ENCODE measurements at regions not wholly inside any gene's neighbourhood (a gene's known extent, or its start where the extent isn't known, plus 50 kb on each side); places are given as distances from the start of the nearest gene placed in this dataset.
"Not testable (repeated sequence)": the region's sequence is repeated elsewhere in the genome, so short reads cannot be mapped to it uniquely, and the experiment has no call there.

- TF ChIP-seq CTCF (IDR thresholded peaks at IDR 0.05; ENCODE audit: borderline replicate concordance, insufficient read depth, low read depth, low read length), result no peak
- H3K4me3 ChIP-seq (ENCODE audit: low read depth, low read length), result no peak overlapping the region
Measured at GRCh38 chr6:79372757-79373156, 138.3 kb upstream of the HMGN3 start.

- no peak for TF ChIP-seq CTCF (IDR thresholded peaks at IDR 0.05; ENCODE audit: borderline replicate concordance, insufficient read depth, low read depth, low read length)
- no peak overlapping the region for H3K4me3 ChIP-seq (ENCODE audit: low read depth, low read length)
Measured at GRCh38 chr6:79369026-79369425, 134.5 kb upstream of the HMGN3 start.

- not testable (repeated sequence) for H3K4me3 ChIP-seq (ENCODE audit: low read depth, low read length)
Measured at GRCh38 chr6:79363441-79363840, 129.0 kb upstream of the HMGN3 start.

- H3K4me3 ChIP-seq (ENCODE audit: low read depth, low read length), result not testable (repeated sequence)
Measured at GRCh38 chr6:79361074-79361473, 126.6 kb upstream of the HMGN3 start.

- TF ChIP-seq CTCF (IDR thresholded peaks at IDR 0.05; ENCODE audit: borderline replicate concordance, insufficient read depth, low read depth, low read length), result no peak
- no peak overlapping the region for H3K4me3 ChIP-seq (ENCODE audit: low read depth, low read length)
Measured at GRCh38 chr6:79353226-79353625, 118.7 kb upstream of the HMGN3 start.

- no peak for TF ChIP-seq CTCF (IDR thresholded peaks at IDR 0.05; ENCODE audit: borderline replicate concordance, insufficient read depth, low read depth, low read length)
- no peak overlapping the region for H3K4me3 ChIP-seq (ENCODE audit: low read depth, low read length)
Measured at GRCh38 chr6:79338493-79338892, 104.0 kb upstream of the HMGN3 start.

- no peak for TF ChIP-seq CTCF (IDR thresholded peaks at IDR 0.05; ENCODE audit: borderline replicate concordance, insufficient read depth, low read depth, low read length)
- H3K4me3 ChIP-seq (ENCODE audit: low read depth, low read length), result no peak overlapping the region
Measured at GRCh38 chr6:79335133-79335674, 100.7 kb upstream of the HMGN3 start.

- no peak for TF ChIP-seq CTCF (IDR thresholded peaks at IDR 0.05; ENCODE audit: borderline replicate concordance, insufficient read depth, low read depth, low read length)
- H3K4me3 ChIP-seq (ENCODE audit: low read depth, low read length), result no peak overlapping the region
Measured at GRCh38 chr6:79334674-79335073, 100.2 kb upstream of the HMGN3 start.
